WTC11 (cell line): ENCODE measurements at regions not wholly inside any gene's neighbourhood (a gene's known extent, or its start where the extent isn't known, plus 50 kb on each side); places are given as distances from the start of the nearest gene placed in this dataset.

Experiments used
- ATF1 ChIP-seq: sonication (generic); formaldehyde crosslinking; IDR thresholded peaks from 2 replicates; pipeline ENCODE4 v1.8.1; 2023; ENCODE audit warnings: mild to moderate bottlenecking, moderate library complexity, missing genetic modification reagents
- ATF2 ChIP-seq: sonication (generic); formaldehyde crosslinking; IDR thresholded peaks from 2 replicates; pipeline ENCODE4 v1.8.1; 2022; ENCODE audit warnings: low read depth, missing genetic modification reagents, borderline replicate concordance
- CREB1 ChIP-seq: sonication (generic); formaldehyde crosslinking; IDR thresholded peaks from 2 replicates; pipeline ENCODE4 v1.8.0; 2023; ENCODE audit warnings: mild to moderate bottlenecking, missing genetic modification reagents
- CTCF ChIP-seq: fragments of 200-600 bp; IDR thresholded peaks from 2 replicates; pipeline ENCODE4 v1.8.0; 2022; ENCODE audit warnings: antibody characterized with exemption
- EMX1 ChIP-seq: fragments of 250-450 bp; sonication (Bioruptor Pico); IDR thresholded peaks from 2 replicates; pipeline ENCODE4 v1.8.0; 2021; ENCODE audit warnings: mild to moderate bottlenecking
- HMGA2 ChIP-seq: fragments of 250-450 bp; sonication (Bioruptor Pico); IDR thresholded peaks from 2 replicates; pipeline ENCODE4 v1.4.0; 2021; ENCODE audit warnings: mild to moderate bottlenecking, moderate library complexity
- JAZF1 ChIP-seq: fragments of 250-450 bp; sonication (Bioruptor Pico); IDR thresholded peaks from 2 replicates; pipeline ENCODE4 v1.9.0; 2021; ENCODE audit warnings: moderate library complexity, mild to moderate bottlenecking, inconsistent platforms
- NFE2L1 ChIP-seq: sonication (generic); formaldehyde crosslinking; IDR thresholded peaks from 2 replicates; pipeline ENCODE4 v1.8.1; 2023; ENCODE audit warnings: missing genetic modification reagents
- NR2C2 ChIP-seq: sonication (generic); formaldehyde crosslinking; IDR thresholded peaks from 2 replicates; pipeline ENCODE4 v1.8.0; 2022; ENCODE audit warnings: mild to moderate bottlenecking, missing genetic modification reagents
- PRDM15 ChIP-seq: sonication (generic); formaldehyde crosslinking; IDR thresholded peaks from 2 replicates; pipeline ENCODE4 v1.8.0; 2022; ENCODE audit warnings: missing genetic modification reagents
- SMAD4 ChIP-seq: sonication (generic); formaldehyde crosslinking; IDR thresholded peaks from 2 replicates; pipeline ENCODE4 v1.8.0; 2022; ENCODE audit warnings: mild to moderate bottlenecking, missing genetic modification reagents
- TCF7 ChIP-seq: sonication (generic); formaldehyde crosslinking; IDR thresholded peaks from 2 replicates; pipeline ENCODE4 v1.8.0; 2022; ENCODE audit warnings: mild to moderate bottlenecking, low read depth, missing genetic modification reagents, moderate library complexity
- ZNF317 ChIP-seq: sonication (generic); formaldehyde crosslinking; IDR thresholded peaks from 2 replicates; pipeline ENCODE4 v1.8.1; 2023; ENCODE audit warnings: low read depth, mild to moderate bottlenecking, moderate library complexity, missing genetic modification reagents, borderline replicate concordance
- TF ChIP-seq, protein P1 (sequence below): sonication (generic); formaldehyde crosslinking; IDR thresholded peaks from 2 replicates; pipeline ENCODE4 v1.8.1; 2023; ENCODE audit warnings: mild to moderate bottlenecking, moderate library complexity, missing genetic modification reagents

DNA sequence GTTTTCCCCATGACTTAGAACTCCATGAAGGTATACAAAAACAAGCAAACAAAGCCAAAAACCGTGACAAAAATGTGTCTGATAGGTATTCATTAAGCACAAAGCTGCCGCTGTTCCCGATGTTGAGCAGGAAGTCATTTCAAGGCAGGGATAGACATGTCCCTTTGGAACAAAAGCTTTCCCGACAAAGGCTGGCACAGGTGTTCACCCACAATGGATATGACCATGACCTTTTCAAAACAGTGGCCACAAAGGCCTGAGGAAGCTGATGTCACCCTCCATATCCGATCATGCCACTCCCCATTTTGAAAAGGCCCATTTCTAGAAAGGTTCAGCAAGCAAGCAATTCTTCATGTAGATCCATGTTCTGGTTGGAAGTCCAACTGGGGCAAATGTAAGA is 279.1 kb downstream of the BTG1 start:
- TF ChIP-seq CTCF (no peak), JAZF1 (CRISPR knock-in tag) (no peak), ZNF317 (no peak), HMGA2 (CRISPR knock-in tag) (no peak), EMX1 (CRISPR knock-in tag) (no peak), CREB1 (CRISPR knock-in tag) (no peak), TCF7 (CRISPR knock-in tag) (no peak), PRDM15 (CRISPR knock-in tag) (no peak), ATF2 (CRISPR knock-in tag) (no peak), NFE2L1 (CRISPR knock-in tag) (no peak), ATF1 (no peak), NR2C2 (no peak), SMAD4 (CRISPR knock-in tag) (no peak)
- TF ChIP-seq, protein P1, sequence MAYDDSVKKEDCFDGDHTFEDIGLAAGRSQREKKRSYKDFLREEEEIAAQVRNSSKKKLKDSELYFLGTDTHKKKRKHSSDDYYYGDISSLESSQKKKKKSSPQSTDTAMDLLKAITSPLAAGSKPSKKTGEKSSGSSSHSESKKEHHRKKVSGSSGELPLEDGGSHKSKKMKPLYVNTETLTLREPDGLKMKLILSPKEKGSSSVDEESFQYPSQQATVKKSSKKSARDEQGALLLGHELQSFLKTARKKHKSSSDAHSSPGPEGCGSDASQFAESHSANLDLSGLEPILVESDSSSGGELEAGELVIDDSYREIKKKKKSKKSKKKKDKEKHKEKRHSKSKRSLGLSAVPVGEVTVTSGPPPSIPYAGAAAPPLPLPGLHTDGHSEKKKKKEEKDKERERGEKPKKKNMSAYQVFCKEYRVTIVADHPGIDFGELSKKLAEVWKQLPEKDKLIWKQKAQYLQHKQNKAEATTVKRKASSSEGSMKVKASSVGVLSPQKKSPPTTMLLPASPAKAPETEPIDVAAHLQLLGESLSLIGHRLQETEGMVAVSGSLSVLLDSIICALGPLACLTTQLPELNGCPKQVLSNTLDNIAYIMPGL (CRISPR knock-in tag) = no peak
